ENCODE measurements at regions not wholly inside any gene's neighbourhood (a gene's known extent, or its start where the extent isn't known, plus 50 kb on each side); places are given as distances from the start of the nearest gene placed in this dataset.

DNA sequence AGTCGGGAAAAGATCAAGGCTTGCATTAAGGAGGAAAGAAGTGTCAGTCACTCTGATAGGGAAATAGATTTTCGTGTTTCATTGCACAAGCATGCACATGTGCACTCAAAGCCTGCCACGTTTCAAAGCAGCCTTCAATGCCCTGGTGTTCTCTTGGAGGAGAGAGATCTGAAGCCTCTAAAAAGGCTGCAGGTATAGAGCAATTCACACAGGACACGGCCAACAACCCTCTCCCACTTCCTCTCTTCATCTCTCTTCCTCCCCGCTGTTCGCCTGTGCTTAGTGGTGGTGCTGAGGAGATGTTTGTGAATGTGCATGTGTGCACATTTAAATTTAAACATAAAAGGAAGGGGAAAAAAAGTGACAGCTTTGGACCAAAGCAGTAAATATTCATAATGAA lies 117.7 kb downstream of the NUF2 start:
- H4K91ac ChIP-seq (ENCODE audit: insufficient read depth, low read depth, low read length), result no peak overlapping the region
- no peak overlapping the region for H2AFZ ChIP-seq (replicated peaks; ENCODE audit: low read length, poor library complexity)
- no peaks in the 10 kb centered on the region for H3K36me3 ChIP-seq (ENCODE audit: control insufficient read depth, insufficient read depth, low read length)
- no peak overlapping the region for H2BK5ac ChIP-seq (ENCODE audit: low read depth, low read length, poor library complexity, severe bottlenecking)
- H3K9me3 ChIP-seq (ENCODE audit: control insufficient read depth, insufficient read depth, low read length), result no peaks in the 10 kb centered on the region
- no peak overlapping the region for H2AK9ac ChIP-seq (replicated peaks; ENCODE audit: low read depth, low read length, poor library complexity)
- no peak overlapping the region for H3K14ac ChIP-seq (replicated peaks; ENCODE audit: low read depth, low read length)
- H2BK15ac ChIP-seq (ENCODE audit: low read depth, low read length), result no peak overlapping the region
- no TSS peak for BruUV-seq (replicated peaks)
- H3K4me3 ChIP-seq (ENCODE audit: insufficient read depth, low read depth, low read length), result no peak overlapping the region
- WGBS, 2 experiments (ENCODE audit: extremely low coverage in 2 of 2, insufficient read length in 1 of 2), result 22% methylated on average over 2 of the region's 6 CpGs; no CpG with 5 or more reads in 1 of the 2 experiments
- H2AK5ac ChIP-seq (ENCODE audit: low read depth, low read length), result no peak overlapping the region
- H2BK20ac ChIP-seq (ENCODE audit: low read depth, low read length), result no peak overlapping the region
- TF ChIP-seq RCOR1 (IDR thresholded peaks at IDR 0.05; ENCODE audit: insufficient replicate concordance, low read length), result no peak
- no peak for TF ChIP-seq CEBPB (IDR thresholded peaks at IDR 0.05; ENCODE audit: low read depth, low read length)
- no peak for TF ChIP-seq CHD1 (IDR thresholded peaks at IDR 0.05; ENCODE audit: low read depth, low read length)
- TF ChIP-seq RFX5 (IDR thresholded peaks at IDR 0.05; ENCODE audit: low read depth, low read length), result no peak
- TF ChIP-seq ELK1 (IDR thresholded peaks at IDR 0.05; ENCODE audit: borderline replicate concordance, low read depth, low read length), result no peak
- TF ChIP-seq, protein P1, sequence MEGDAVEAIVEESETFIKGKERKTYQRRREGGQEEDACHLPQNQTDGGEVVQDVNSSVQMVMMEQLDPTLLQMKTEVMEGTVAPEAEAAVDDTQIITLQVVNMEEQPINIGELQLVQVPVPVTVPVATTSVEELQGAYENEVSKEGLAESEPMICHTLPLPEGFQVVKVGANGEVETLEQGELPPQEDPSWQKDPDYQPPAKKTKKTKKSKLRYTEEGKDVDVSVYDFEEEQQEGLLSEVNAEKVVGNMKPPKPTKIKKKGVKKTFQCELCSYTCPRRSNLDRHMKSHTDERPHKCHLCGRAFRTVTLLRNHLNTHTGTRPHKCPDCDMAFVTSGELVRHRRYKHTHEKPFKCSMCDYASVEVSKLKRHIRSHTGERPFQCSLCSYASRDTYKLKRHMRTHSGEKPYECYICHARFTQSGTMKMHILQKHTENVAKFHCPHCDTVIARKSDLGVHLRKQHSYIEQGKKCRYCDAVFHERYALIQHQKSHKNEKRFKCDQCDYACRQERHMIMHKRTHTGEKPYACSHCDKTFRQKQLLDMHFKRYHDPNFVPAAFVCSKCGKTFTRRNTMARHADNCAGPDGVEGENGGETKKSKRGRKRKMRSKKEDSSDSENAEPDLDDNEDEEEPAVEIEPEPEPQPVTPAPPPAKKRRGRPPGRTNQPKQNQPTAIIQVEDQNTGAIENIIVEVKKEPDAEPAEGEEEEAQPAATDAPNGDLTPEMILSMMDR (conservative IDR thresholded peaks at IDR 0.05; ENCODE audit: low read depth, low read length), result no peak
- TF ChIP-seq, protein P2, sequence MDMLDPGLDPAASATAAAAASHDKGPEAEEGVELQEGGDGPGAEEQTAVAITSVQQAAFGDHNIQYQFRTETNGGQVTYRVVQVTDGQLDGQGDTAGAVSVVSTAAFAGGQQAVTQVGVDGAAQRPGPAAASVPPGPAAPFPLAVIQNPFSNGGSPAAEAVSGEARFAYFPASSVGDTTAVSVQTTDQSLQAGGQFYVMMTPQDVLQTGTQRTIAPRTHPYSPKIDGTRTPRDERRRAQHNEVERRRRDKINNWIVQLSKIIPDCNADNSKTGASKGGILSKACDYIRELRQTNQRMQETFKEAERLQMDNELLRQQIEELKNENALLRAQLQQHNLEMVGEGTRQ (IDR thresholded peaks at IDR 0.05; ENCODE audit: low read depth, low read length), result no peak
- no peak for TF ChIP-seq MAZ (IDR thresholded peaks at IDR 0.05; ENCODE audit: borderline replicate concordance, low read depth, low read length)
- TF ChIP-seq MXI1 (IDR thresholded peaks at IDR 0.05; ENCODE audit: borderline replicate concordance, low read depth, low read length), result no peak
- H3K4me2 ChIP-seq (ENCODE audit: low read depth, low read length), result no peak overlapping the region
- H4K8ac ChIP-seq (ENCODE audit: low read depth in 2 of 2, low read length in 2 of 2), result no peak overlapping the region
- in situ Hi-C loops (cut with MboI; ENCODE audit: low sequenced_read_pairs) (no loop called here), dilution Hi-C loops (cut with HindIII; ENCODE audit: low sequenced_read_pairs, unreplicated experiment) (no loop called here), intact Hi-C loops (cut with micrococcal nuclease) (no loop called here)
- no peaks in the 10 kb centered on the region for H3K79me1 ChIP-seq (ENCODE audit: low read depth in 1 of 2, low read length in 2 of 2)
- no peak overlapping the region for H3K27ac ChIP-seq (ENCODE audit: insufficient read depth, low read length)
- ChIA-PET CTCF (no interaction called here), POLR2A (ENCODE audit: unreplicated experiment) (no interaction called here)
- ATAC-seq (ENCODE audit: low read depth), result no peak
- H3K9ac ChIP-seq (ENCODE audit: low read depth, low read length), result no peak overlapping the region
- H3K27me3 ChIP-seq (ENCODE audit: control insufficient read depth, insufficient read depth, low read length), result peaks cover 1% of the 10 kb centered on the region
- H3K4ac ChIP-seq (ENCODE audit: low read depth, low read length), result no peak overlapping the region
- H3K56ac ChIP-seq (ENCODE audit: extremely low read depth, insufficient read depth, low read length), result no peak overlapping the region
- H3K4me1 ChIP-seq (ENCODE audit: control insufficient read depth, insufficient read depth, low read length), result no peaks in the 10 kb centered on the region
- no peak for DNase-seq
- H3K18ac ChIP-seq (ENCODE audit: low read depth, low read length), result no peak overlapping the region
- H2BK120ac ChIP-seq (ENCODE audit: low read depth, low read length), result no peak overlapping the region
- H4K5ac ChIP-seq (ENCODE audit: low read depth, low read length), result no peak overlapping the region
- no peak overlapping the region for H3K23ac ChIP-seq (ENCODE audit: low read depth, low read length)
- no peaks in the 10 kb centered on the region for H4K20me1 ChIP-seq (ENCODE audit: insufficient read depth, low read length)
- no peaks in the 10 kb centered on the region for H3K9me1 ChIP-seq (ENCODE audit: insufficient read depth, low read length)

Measured in IMR-90 (cell line).